ENCODE measurements at regions not wholly inside any gene's neighbourhood (a gene's known extent, or its start where the extent isn't known, plus 50 kb on each side); places are given as distances from the start of the nearest gene placed in this dataset.

DNA sequence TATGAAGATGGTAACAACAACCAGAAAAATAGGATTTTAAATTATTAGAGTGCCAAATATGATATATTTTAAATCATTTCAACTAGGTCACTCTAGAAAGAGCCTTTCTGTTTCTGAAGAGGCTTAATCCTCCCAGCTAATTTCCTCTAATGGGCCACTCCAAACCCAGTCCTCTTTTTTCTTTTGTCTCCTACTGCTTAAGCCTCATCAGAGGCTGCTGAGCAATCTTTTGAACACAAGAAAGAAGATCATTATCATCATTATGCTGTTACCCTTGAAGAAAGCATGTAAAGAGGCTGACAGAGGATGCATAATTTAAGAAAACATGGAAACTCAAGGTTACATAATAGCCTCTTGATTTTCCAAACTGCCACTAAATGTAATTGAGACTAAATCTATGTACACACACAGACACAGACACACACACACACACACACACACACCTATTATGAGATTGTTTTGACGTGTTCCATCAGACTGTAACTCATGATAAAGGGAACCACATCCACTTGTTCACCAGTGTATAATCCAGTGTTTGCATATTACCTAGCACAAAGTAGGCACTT lies 519.6 kb downstream of the METTL15 start:
- TF ChIP-seq, protein P1, sequence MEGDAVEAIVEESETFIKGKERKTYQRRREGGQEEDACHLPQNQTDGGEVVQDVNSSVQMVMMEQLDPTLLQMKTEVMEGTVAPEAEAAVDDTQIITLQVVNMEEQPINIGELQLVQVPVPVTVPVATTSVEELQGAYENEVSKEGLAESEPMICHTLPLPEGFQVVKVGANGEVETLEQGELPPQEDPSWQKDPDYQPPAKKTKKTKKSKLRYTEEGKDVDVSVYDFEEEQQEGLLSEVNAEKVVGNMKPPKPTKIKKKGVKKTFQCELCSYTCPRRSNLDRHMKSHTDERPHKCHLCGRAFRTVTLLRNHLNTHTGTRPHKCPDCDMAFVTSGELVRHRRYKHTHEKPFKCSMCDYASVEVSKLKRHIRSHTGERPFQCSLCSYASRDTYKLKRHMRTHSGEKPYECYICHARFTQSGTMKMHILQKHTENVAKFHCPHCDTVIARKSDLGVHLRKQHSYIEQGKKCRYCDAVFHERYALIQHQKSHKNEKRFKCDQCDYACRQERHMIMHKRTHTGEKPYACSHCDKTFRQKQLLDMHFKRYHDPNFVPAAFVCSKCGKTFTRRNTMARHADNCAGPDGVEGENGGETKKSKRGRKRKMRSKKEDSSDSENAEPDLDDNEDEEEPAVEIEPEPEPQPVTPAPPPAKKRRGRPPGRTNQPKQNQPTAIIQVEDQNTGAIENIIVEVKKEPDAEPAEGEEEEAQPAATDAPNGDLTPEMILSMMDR (IDR thresholded peaks at IDR 0.05; ENCODE audit: partially characterized antibody, unreplicated experiment) = no peak
- H3K36me3 Mint-ChIP-seq (ENCODE audit: unreplicated experiment) = no peaks in the 10 kb centered on the region
- no peaks in the 10 kb centered on the region for H3K4me1 Mint-ChIP-seq (ENCODE audit: low read depth, unreplicated experiment)
- H3K9me3 Mint-ChIP-seq (ENCODE audit: unreplicated experiment) = no peaks in the 10 kb centered on the region
- H3K27me3 Mint-ChIP-seq (ENCODE audit: unreplicated experiment) = no peaks in the 10 kb centered on the region
- H3K27ac Mint-ChIP-seq (ENCODE audit: unreplicated experiment) = no peak overlapping the region
- H3K4me3 Mint-ChIP-seq (ENCODE audit: unreplicated experiment) = no peak overlapping the region
- no peak for DNase-seq

DNA sequence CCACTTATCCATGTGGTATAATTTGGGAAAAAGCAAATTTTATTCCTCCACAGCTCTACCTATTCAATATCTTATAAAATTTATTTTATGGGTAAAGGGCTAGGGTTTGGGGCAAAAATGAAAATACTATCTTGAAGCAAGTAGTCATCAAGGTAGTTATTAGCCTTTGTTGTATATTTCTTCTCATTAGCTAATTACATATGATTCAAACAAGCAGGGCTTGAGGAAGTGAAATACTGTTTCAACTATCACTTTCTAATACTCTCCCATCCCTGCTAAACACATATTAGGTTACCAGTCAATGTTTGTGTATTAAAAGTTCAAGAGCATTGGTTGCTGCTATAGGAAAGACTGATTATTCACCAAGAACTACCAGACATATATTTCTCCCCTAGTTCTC lies 517.3 kb downstream of the METTL15 start:
- Mint-ChIP-seq H3K36me3 (ENCODE audit: unreplicated experiment) (no peaks in the 10 kb centered on the region), H3K4me3 (ENCODE audit: unreplicated experiment) (no peak overlapping the region), H3K27ac (ENCODE audit: unreplicated experiment) (no peak overlapping the region), H3K4me1 (ENCODE audit: low read depth, unreplicated experiment) (peaks cover 2% of the 10 kb centered on the region), H3K27me3 (ENCODE audit: unreplicated experiment) (no peaks in the 10 kb centered on the region), H3K9me3 (ENCODE audit: unreplicated experiment) (no peaks in the 10 kb centered on the region)
- no peak for DNase-seq
- TF ChIP-seq, protein P1 (IDR thresholded peaks at IDR 0.05; ENCODE audit: partially characterized antibody, unreplicated experiment) = no peak

DNA sequence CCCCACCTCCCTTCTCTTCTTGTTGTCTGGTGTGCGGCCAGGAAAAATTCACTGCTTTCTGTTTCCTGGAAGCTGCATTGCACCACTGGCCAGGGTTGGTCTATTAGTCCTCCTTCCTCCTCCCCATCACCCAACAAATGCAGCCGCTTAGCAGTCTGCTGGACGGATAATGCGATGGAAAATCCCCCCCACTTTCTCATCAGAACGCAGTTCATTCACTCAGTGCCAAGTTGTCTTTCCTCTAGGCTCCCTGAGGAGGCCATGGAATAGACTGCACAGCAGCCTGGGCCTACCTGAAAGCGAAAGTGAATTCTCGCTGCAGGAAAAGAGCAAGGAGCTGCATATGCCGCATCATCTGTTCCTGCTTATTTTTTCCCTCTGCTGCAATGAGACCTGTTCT lies 513.6 kb downstream of the METTL15 start:
- Mint-ChIP-seq H3K4me3 (ENCODE audit: unreplicated experiment) (no peak overlapping the region), H3K27me3 (ENCODE audit: unreplicated experiment) (no peaks in the 10 kb centered on the region), H3K36me3 (ENCODE audit: unreplicated experiment) (no peaks in the 10 kb centered on the region), H3K9me3 (ENCODE audit: unreplicated experiment) (no peaks in the 10 kb centered on the region), H3K27ac (ENCODE audit: unreplicated experiment) (no peak overlapping the region), H3K4me1 (ENCODE audit: low read depth, unreplicated experiment) (peaks cover 2% of the 10 kb centered on the region)
- no peak for DNase-seq
- TF ChIP-seq, protein P1 (IDR thresholded peaks at IDR 0.05; ENCODE audit: partially characterized antibody, unreplicated experiment) = no peak

DNA sequence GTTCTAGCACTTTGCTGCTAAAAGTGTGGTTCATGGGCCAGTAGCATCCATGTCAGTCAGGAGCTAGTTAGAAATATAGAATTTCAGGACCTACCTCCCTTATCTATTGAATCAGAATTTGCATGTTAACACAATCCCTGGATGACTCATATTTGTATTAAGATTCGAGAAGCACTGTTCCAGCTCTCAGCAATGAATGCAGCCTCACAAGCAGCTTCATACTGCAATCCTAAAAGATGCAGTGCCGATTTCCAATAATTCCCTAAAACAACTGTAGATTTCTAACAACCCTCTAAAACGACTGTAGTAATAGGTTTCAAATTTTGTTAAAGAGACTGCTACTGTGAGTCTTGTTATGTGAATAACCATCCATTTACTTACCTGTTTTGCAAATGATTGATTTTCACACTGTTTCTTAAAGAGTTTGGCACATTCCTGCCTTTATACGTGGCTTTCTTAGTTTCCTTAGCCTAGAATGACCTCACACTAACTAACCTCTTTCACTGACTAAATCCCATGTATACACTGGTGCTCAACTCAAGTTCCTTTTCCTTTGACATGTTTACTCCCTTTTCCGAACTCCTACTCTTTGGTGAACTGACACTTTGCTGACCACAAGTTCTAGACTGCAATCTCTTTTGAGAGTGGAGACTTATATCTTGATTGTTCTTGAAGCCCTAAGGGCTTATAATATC lies 511.8 kb downstream of the METTL15 start:
- Mint-ChIP-seq H3K27me3 (ENCODE audit: unreplicated experiment) (peaks cover 1% of the 10 kb centered on the region), H3K36me3 (ENCODE audit: unreplicated experiment) (no peaks in the 10 kb centered on the region), H3K27ac (ENCODE audit: unreplicated experiment) (no peak overlapping the region), H3K9me3 (ENCODE audit: unreplicated experiment) (no peaks in the 10 kb centered on the region), H3K4me3 (ENCODE audit: unreplicated experiment) (no peak overlapping the region), H3K4me1 (ENCODE audit: low read depth, unreplicated experiment) (peaks cover 2% of the 10 kb centered on the region)
- TF ChIP-seq, protein P1 (IDR thresholded peaks at IDR 0.05; ENCODE audit: partially characterized antibody, unreplicated experiment) = no peak
- DNase-seq = no peak

DNA sequence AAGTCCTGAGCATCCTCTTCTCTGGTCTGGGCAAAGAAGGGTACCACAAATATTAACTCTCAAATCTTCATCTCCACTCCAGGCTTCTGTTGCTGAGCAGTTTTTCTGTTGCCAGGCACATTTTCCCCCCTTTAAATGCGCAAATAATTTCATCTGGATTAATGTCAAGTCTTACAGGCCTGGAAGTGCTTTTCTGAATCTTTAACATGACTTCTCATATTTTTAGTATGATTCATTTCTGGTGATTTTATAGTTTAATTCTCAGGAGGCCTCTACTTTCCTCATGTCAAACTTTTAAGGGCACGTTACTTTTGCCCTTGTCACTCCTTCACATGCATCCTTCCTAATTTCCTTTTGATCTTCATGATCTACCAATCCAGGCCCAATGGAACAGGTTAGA lies 510.2 kb downstream of the METTL15 start:
- no peaks in the 10 kb centered on the region for H3K36me3 Mint-ChIP-seq (ENCODE audit: unreplicated experiment)
- TF ChIP-seq, protein P1 (IDR thresholded peaks at IDR 0.05; ENCODE audit: partially characterized antibody, unreplicated experiment) = no peak
- DNase-seq = no peak
- H3K4me1 Mint-ChIP-seq (ENCODE audit: low read depth, unreplicated experiment) = peaks cover 2% of the 10 kb centered on the region
- no peak overlapping the region for H3K27ac Mint-ChIP-seq (ENCODE audit: unreplicated experiment)
- H3K9me3 Mint-ChIP-seq (ENCODE audit: unreplicated experiment) = no peaks in the 10 kb centered on the region
- H3K27me3 Mint-ChIP-seq (ENCODE audit: unreplicated experiment) = peaks cover 4% of the 10 kb centered on the region
- H3K4me3 Mint-ChIP-seq (ENCODE audit: unreplicated experiment) = no peak overlapping the region

All from glutamatergic neuron (in vitro differentiated cells).